H9 (cell line): ENCODE measurements at regions not wholly inside any gene's neighbourhood (a gene's known extent, or its start where the extent isn't known, plus 50 kb on each side); places are given as distances from the start of the nearest gene placed in this dataset.

Experiments used
- DNase-seq: peaks from one replicate; pipeline ENCODE4 v3.0.0-alpha.2; 2017
- H2AFZ ChIP-seq: one replicate; pipeline ENCODE4 v1.6.1; 2013; ENCODE audit warnings: mild to moderate bottlenecking, low read length, control low read depth, moderate library complexity
- H2AK5ac ChIP-seq: 2 replicates; pipeline ENCODE4 v1.6.1; 2013; ENCODE audit warnings: low read length, control low read depth, mixed read lengths; ENCODE audit not compliant: insufficient read length
- H2BK120ac ChIP-seq: one replicate; pipeline ENCODE4 v1.6.1; 2013; ENCODE audit warnings: low read depth, mild to moderate bottlenecking, low read length, control low read depth, inconsistent platforms; ENCODE audit not compliant: poor library complexity, severe bottlenecking
- H2BK12ac ChIP-seq: 2 replicates; pipeline ENCODE4 v1.6.1; 2013; ENCODE audit warnings: low read length, control low read depth, mixed read lengths, low read depth; ENCODE audit not compliant: insufficient read length
- H2BK15ac ChIP-seq: 2 replicates; pipeline ENCODE4 v1.6.1; 2013; ENCODE audit warnings: low read depth, low read length, control low read depth
- H2BK20ac ChIP-seq: one replicate; pipeline ENCODE4 v1.6.1; 2013; ENCODE audit warnings: low read depth, mild to moderate bottlenecking, low read length, control low read depth, inconsistent platforms; ENCODE audit not compliant: poor library complexity, severe bottlenecking
- H2BK5ac ChIP-seq: 2 replicates; pipeline ENCODE4 v1.6.1; 2013; ENCODE audit warnings: low read length, control low read depth, mixed read lengths; ENCODE audit not compliant: insufficient read length
- H3K14ac ChIP-seq: 2 replicates; pipeline ENCODE4 v1.6.1; 2013; ENCODE audit warnings: low read length, control low read depth; ENCODE audit not compliant: insufficient read depth
- H3K18ac ChIP-seq: 2 replicates; pipeline ENCODE4 v1.6.1; 2013; ENCODE audit warnings: low read depth, mild to moderate bottlenecking, mixed read lengths, low read length, control low read depth; ENCODE audit not compliant: insufficient read length
- H3K23ac ChIP-seq: 2 replicates; pipeline ENCODE4 v1.6.1; 2013; ENCODE audit warnings: low read length, control low read depth, mixed read lengths, low read depth; ENCODE audit not compliant: insufficient read length
- H3K23me2 ChIP-seq: 2 replicates; pipeline ENCODE4 v1.6.1; 2013; ENCODE audit warnings: low read depth, mild to moderate bottlenecking, mixed read lengths, low read length, control low read depth; ENCODE audit not compliant: insufficient read length, poor library complexity, severe bottlenecking
- H3K27ac ChIP-seq: 2 replicates; pipeline ENCODE4 v1.5.1; 2013; ENCODE audit warnings: low read length, control low read depth, mixed read lengths, low read depth; ENCODE audit not compliant: insufficient read length
- H3K27me3 ChIP-seq: 2 replicates; pipeline ENCODE4 v1.6.1; 2013; ENCODE audit warnings: low read length, control low read depth, inconsistent platforms; ENCODE audit not compliant: insufficient read depth
- H3K4ac ChIP-seq: 2 replicates; pipeline ENCODE4 v1.6.1; 2013; ENCODE audit warnings: low read depth, mild to moderate bottlenecking, control low read depth, inconsistent platforms, low read length, moderate library complexity
- H3K4me1 ChIP-seq: 2 replicates; pipeline ENCODE4 v1.6.1; 2013; ENCODE audit warnings: low read length, control low read depth, inconsistent platforms; ENCODE audit not compliant: insufficient read depth
- H3K4me2 ChIP-seq: 2 replicates; pipeline ENCODE4 v1.6.1; 2013; ENCODE audit warnings: low read length, control low read depth, mixed read lengths; ENCODE audit not compliant: insufficient read length, insufficient read depth
- H3K56ac ChIP-seq: 2 replicates; pipeline ENCODE4 v1.6.1; 2013; ENCODE audit warnings: low read depth, mild to moderate bottlenecking, mixed read lengths, low read length, control low read depth; ENCODE audit not compliant: insufficient read length
- H3K79me1 ChIP-seq: 2 replicates; pipeline ENCODE4 v1.6.1; 2013; ENCODE audit warnings: low read depth, mild to moderate bottlenecking, moderate library complexity, low read length, control low read depth, inconsistent platforms; ENCODE audit not compliant: insufficient read depth, poor library complexity, severe bottlenecking
- H3K79me2 ChIP-seq: 2 replicates; pipeline ENCODE4 v1.6.1; 2013; ENCODE audit warnings: low read length, control low read depth, inconsistent platforms; ENCODE audit not compliant: insufficient read depth
- H3K9ac ChIP-seq: 2 replicates; pipeline ENCODE4 v1.6.1; 2013; ENCODE audit warnings: low read length, control low read depth, mixed read lengths; ENCODE audit not compliant: insufficient read length; ENCODE audit errors: extremely low read depth
- H3K9me3 ChIP-seq: one replicate; pipeline ENCODE4 v1.6.1; 2013; ENCODE audit warnings: low read depth, low read length, inconsistent platforms; ENCODE audit not compliant: control insufficient read depth
- H3T11ph ChIP-seq: one replicate; pipeline ENCODE4 v1.6.1; 2013; ENCODE audit warnings: mild to moderate bottlenecking, low read length, control low read depth, inconsistent platforms
- H4K20me1 ChIP-seq: one replicate; pipeline ENCODE4 v1.6.1; 2013; ENCODE audit not compliant: control insufficient read depth, insufficient read length, insufficient read depth
- H4K5ac ChIP-seq: 2 replicates; pipeline ENCODE4 v1.6.1; 2013; ENCODE audit warnings: low read depth, mild to moderate bottlenecking, mixed read lengths, low read length, control low read depth; ENCODE audit not compliant: insufficient read length
- H4K8ac ChIP-seq: replicated peaks from 2 replicates; pipeline ENCODE4 v1.6.1; 2013; ENCODE audit warnings: low read length, control low read depth, mixed read lengths, low read depth; ENCODE audit not compliant: insufficient read length
- H4K91ac ChIP-seq: 2 replicates; pipeline ENCODE4 v1.6.1; 2013; ENCODE audit warnings: low read depth, mild to moderate bottlenecking, moderate library complexity, mixed read lengths, low read length, control low read depth; ENCODE audit not compliant: insufficient read length
- H3K27ac Mint-ChIP-seq, 3 experiments: 2 replicates in 2 of 3; 3 replicates in 1 of 3; pipeline ENCODE4 v1.8.0; 2020 to 2021; ENCODE audit warnings: mixed read lengths in 3 of 3, mild to moderate bottlenecking in 1 of 3, moderate library complexity in 1 of 3
- H3K27me3 Mint-ChIP-seq: 2 replicates; pipeline ENCODE4 v1.8.0; 2021; ENCODE audit warnings: low read depth, mild to moderate bottlenecking, moderate library complexity, mixed read lengths
- H3K36me3 Mint-ChIP-seq, 3 experiments: 2 replicates in 2 of 3; 3 replicates in 1 of 3; pipeline ENCODE4 v1.8.0; 2020 to 2021; ENCODE audit warnings: low read depth in 3 of 3, mixed read lengths in 3 of 3; ENCODE audit not compliant: insufficient read depth in 1 of 3
- H3K4me1 Mint-ChIP-seq, 2 experiments: 2 replicates each; pipeline ENCODE4 v1.8.0; 2020; ENCODE audit warnings: mixed read lengths in 2 of 2
- H3K4me3 Mint-ChIP-seq, 2 experiments: 2 replicates in 1 of 2; 3 replicates in 1 of 2; pipeline ENCODE4 v1.8.0; 2020 to 2021; ENCODE audit warnings: mild to moderate bottlenecking in 2 of 2, mixed read lengths in 2 of 2, moderate library complexity in 1 of 2
- H3K9me3 Mint-ChIP-seq, 2 experiments: 2 replicates in 1 of 2; 3 replicates in 1 of 2; pipeline ENCODE4 v1.8.0; 2020; ENCODE audit warnings: mild to moderate bottlenecking in 2 of 2, mixed read lengths in 2 of 2, moderate library complexity in 1 of 2
- CTCF ChIP-seq: fragments of 200-600 bp; sonication (generic); conservative IDR thresholded peaks from 3 replicates; pipeline ENCODE4 v1.8.0; 2021; ENCODE audit warnings: antibody characterized with exemption, mild to moderate bottlenecking

DNA sequence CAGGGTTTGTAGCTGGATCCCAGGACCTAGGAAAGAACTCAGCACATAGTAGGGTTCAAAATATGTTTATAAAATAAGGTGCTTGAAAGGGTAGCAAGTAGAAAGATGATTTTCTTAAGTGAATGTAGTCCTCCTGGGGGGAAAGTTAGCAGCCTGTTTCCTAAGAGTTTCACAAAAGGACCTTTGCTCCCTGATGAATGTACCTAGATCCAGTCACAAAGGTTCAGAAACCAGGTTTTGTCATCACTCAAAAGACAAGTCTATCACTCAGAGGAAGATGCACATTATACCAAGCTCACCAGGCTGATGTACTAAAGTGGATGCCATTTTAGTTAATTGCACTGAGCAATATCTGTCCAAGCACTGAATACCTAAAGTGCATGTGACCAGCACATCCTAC lies 378.2 kb downstream of the BCL11A start:
- no peak overlapping the region for H3K4me2 ChIP-seq
- no peak overlapping the region for H4K5ac ChIP-seq
- H3T11ph ChIP-seq = no peak overlapping the region
- H3K18ac ChIP-seq = no peak overlapping the region
- H2BK15ac ChIP-seq = no peak overlapping the region
- DNase-seq = no peak
- Mint-ChIP-seq H3K27me3 (peaks cover 1% of the 10 kb centered on the region), H3K4me1 (no peaks in the 10 kb centered on the region), H3K4me3 (no peak overlapping the region), H3K9me3 (no peaks in the 10 kb centered on the region), H3K27ac (no peak overlapping the region), H3K36me3 (no peaks in the 10 kb centered on the region)
- TF ChIP-seq CTCF = no peak
- no peaks in the 10 kb centered on the region for H3K9me3 ChIP-seq
- no peak overlapping the region for H2BK120ac ChIP-seq
- no peak overlapping the region for H3K14ac ChIP-seq
- no peak overlapping the region for H4K91ac ChIP-seq
- H3K23ac ChIP-seq = no peak overlapping the region
- H2BK5ac ChIP-seq = no peak overlapping the region
- no peaks in the 10 kb centered on the region for H4K20me1 ChIP-seq
- no peak overlapping the region for H3K9ac ChIP-seq
- no peak overlapping the region for H3K27ac ChIP-seq
- H2AK5ac ChIP-seq = no peak overlapping the region
- H2AFZ ChIP-seq = no peak overlapping the region
- H3K79me1 ChIP-seq = no peaks in the 10 kb centered on the region
- no peak overlapping the region for H3K4ac ChIP-seq
- no peaks in the 10 kb centered on the region for H3K79me2 ChIP-seq
- H3K27me3 ChIP-seq = no peaks in the 10 kb centered on the region
- no peak overlapping the region for H3K56ac ChIP-seq
- H3K4me1 ChIP-seq = no peaks in the 10 kb centered on the region
- no peaks in the 10 kb centered on the region for H3K23me2 ChIP-seq
- H2BK12ac ChIP-seq = no peak overlapping the region
- H2BK20ac ChIP-seq = no peak overlapping the region
- H4K8ac ChIP-seq = no peak overlapping the region
